ENCODE measurements at regions not wholly inside any gene's neighbourhood (a gene's known extent, or its start where the extent isn't known, plus 50 kb on each side); places are given as distances from the start of the nearest gene placed in this dataset.

DNA sequence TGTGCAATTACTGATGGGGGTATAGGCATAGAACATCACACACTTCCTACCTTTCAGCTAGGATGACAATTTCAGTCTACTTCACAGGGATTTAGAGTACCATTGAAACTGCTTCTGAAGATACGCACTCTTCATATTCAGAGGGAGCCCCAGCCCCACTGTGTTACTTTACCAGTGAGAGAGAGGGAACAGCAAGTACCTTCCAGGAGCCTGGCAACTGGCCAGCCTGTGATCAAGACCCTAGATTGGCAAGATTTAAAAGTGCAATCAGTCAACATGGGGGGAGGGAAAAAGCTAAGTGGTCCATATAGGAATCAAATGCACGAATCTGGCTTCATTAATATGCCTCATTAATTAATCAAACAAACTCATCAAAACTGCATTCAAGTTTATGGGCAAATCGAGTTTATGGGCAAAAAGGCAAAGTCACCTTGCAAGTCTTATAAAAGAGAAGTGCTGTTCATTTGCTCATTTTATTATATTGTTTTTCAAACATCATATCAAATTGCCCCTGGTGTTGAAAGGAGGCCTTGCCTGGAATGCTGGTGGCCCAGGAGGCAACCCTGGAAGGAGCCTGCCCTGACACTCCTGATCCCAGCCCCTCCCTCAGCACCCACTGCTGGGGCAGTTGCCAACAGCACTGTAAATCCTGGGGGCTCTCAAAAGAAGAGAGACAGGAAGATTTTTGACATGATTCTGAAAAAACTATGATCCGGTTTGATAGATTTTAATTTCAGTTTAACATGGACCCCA, 184.9 kb upstream of the DPT start:
- no peak for DNase-seq
- WGBS (ENCODE audit: insufficient coverage, low lambda C conversion rate) = 86% methylated on average over 1 of the region's 4 CpGs

DNA sequence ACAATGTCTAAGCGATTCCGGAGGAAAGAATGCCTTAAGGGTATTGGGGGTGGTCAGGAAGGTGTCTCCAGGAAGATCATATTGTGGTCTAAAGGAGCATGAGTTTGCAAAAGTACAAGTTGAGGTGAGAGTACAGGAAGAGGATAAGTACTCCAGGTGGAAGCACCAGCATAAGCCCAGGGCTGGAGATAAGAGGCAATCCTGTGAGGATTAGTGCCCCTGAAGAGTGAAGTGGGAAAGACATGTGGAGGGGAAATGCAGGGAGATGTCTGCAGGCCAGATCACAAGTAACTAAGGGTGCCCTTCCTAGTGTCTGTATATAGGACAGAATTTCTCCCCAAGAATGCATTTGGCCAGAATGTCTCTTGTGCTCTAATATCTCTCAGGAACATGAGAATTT, 188.3 kb upstream of the DPT start:
- WGBS (ENCODE audit: insufficient coverage, low lambda C conversion rate) = 100% methylated on average over 1 of the region's 2 CpGs
- no peak overlapping the region for H3K27ac ChIP-seq (ENCODE audit: low read length)
- no peaks in the 10 kb centered on the region for H3K9me3 ChIP-seq (ENCODE audit: control insufficient read depth, low read depth, low read length)
- no peak overlapping the region for H3K4me3 ChIP-seq (ENCODE audit: low read length)
- no peak for DNase-seq
- no peaks in the 10 kb centered on the region for H3K27me3 ChIP-seq (ENCODE audit: control insufficient read depth, insufficient read depth, low read length)
- H3K36me3 ChIP-seq (ENCODE audit: control insufficient read depth, insufficient read depth, low read length) = no peaks in the 10 kb centered on the region
- H3K4me1 ChIP-seq (ENCODE audit: control insufficient read depth, insufficient read depth, low read length) = no peaks in the 10 kb centered on the region

More for the DNA sequence above, 184.9 kb upstream of the DPT start:
- no peaks in the 10 kb centered on the region for H3K27me3 ChIP-seq (ENCODE audit: control insufficient read depth, insufficient read depth, low read length)
- H3K4me3 ChIP-seq (ENCODE audit: low read length) = no peak overlapping the region
- no peaks in the 10 kb centered on the region for H3K4me1 ChIP-seq (ENCODE audit: control insufficient read depth, insufficient read depth, low read length)
- H3K9me3 ChIP-seq (ENCODE audit: control insufficient read depth, low read depth, low read length) = no peaks in the 10 kb centered on the region
- no peak overlapping the region for H3K27ac ChIP-seq (ENCODE audit: low read length)
- no peaks in the 10 kb centered on the region for H3K36me3 ChIP-seq (ENCODE audit: control insufficient read depth, insufficient read depth, low read length)

DNA sequence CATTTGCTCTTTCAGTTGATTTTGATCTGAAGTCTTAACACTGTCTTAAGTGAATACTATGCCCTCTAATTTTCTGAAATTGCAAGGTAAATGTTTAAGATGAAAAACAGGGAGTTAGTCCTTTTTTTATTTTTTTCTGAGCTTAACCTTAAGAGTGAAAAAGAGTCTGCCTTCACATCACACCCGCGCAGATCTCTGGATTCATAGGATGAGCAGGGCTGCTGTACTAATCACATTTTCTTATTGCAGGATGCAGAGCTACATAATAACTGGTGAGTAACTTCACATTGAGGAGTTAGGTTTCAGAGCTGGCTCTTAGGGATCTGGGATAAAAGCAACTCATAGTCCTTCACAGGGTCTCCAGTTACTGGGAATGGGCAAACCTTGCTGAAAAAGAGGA, 188.7 kb upstream of the ATP1B1 start:
- WGBS (ENCODE audit: insufficient coverage, low lambda C conversion rate) = 100% methylated on average over 1 of the region's 2 CpGs
- no peaks in the 10 kb centered on the region for H3K36me3 ChIP-seq (ENCODE audit: control insufficient read depth, insufficient read depth, low read length)
- H3K9me3 ChIP-seq (ENCODE audit: control insufficient read depth, low read depth, low read length) = no peaks in the 10 kb centered on the region
- no peak overlapping the region for H3K4me3 ChIP-seq (ENCODE audit: low read length)
- no peaks in the 10 kb centered on the region for H3K4me1 ChIP-seq (ENCODE audit: control insufficient read depth, insufficient read depth, low read length)
- no peak overlapping the region for H3K27ac ChIP-seq (ENCODE audit: low read length)
- H3K27me3 ChIP-seq (ENCODE audit: control insufficient read depth, insufficient read depth, low read length) = no peaks in the 10 kb centered on the region
- no peak for DNase-seq

DNA sequence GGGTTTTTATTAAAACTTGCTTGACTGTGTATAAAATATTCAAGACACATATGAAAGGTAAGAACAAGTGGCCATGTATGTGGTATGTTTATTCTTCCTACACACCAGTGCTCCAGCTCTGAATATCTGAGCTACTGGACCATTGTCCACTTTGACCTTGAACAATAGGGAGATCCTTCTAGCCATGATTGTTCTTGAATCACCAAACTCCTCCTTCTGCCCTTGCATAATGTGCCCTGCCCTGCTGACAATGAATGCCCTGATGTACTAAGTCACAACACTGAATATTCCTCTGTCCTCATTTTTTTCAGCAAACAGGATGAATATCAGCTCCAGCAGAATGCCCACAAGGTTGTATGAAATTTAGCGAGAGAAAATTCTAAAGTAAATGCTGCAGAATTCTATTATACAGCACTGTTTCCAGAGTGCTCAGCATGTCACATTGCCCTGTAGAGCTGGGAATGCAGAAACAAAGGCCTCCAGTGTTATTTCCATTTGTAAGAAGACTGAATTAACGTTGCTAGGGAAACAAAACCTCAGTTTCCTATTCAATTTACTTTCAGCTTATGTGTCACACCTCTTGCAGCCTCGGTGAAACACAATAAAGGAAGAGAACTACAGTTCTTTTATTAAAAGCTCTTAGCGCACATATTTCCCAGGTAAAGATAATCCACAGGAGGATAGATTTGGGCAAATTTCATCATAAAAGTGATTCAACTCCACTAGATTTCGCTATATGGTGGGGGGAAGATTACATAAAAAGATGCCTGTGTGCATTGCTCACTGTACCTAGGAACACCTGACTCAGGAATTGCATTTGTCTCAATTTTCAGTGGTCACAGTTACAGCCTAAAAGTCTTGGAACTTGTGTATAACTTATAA, 187.4 kb upstream of the ATP1B1 start:
- Histone ChIP-seq H3K27me3 (ENCODE audit: control insufficient read depth, insufficient read depth, low read length) (no peaks in the 10 kb centered on the region), H3K36me3 (ENCODE audit: control insufficient read depth, insufficient read depth, low read length) (no peaks in the 10 kb centered on the region), H3K4me1 (ENCODE audit: control insufficient read depth, insufficient read depth, low read length) (no peaks in the 10 kb centered on the region), H3K9me3 (ENCODE audit: control insufficient read depth, low read depth, low read length) (no peaks in the 10 kb centered on the region), H3K4me3 (ENCODE audit: low read length) (no peak overlapping the region), H3K27ac (ENCODE audit: low read length) (no peak overlapping the region)
- WGBS (ENCODE audit: insufficient coverage, low lambda C conversion rate) = 100% methylated on average over 1 of the region's 5 CpGs
- DNase-seq = no peak

DNA sequence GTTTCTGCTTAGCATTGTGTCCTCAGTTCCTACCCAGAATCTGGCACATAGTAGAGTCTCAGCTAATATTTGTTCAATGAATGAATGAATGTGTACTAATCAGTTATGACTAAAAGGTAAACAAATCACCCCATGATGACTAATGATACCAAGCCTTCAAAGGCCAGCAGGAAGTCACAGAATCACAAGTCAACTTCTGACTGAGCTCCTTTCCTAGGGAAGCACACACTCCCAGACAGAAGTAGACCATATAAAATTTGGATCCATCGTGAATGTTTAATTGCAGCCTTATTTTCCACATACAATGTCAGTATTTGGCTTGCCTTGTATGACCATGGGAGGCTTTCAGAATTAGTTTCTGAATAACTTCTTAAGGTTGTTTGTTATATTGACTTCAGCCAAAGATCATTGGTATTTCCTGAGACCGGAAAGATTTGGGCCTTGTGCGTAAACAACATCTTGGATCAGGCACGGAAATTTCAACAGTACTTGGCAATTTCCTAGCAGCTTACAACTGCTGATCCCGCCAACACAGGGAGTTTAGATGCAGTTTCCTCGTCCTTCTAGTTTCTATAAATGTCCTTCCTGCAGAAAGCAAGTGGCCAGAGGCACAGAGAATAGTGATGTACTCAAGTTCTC, 185.9 kb upstream of the ATP1B1 start:
- no CpG with 5 or more reads among the region's 6 CpGs for WGBS (ENCODE audit: insufficient coverage, low lambda C conversion rate)
- no peaks in the 10 kb centered on the region for H3K36me3 ChIP-seq (ENCODE audit: control insufficient read depth, insufficient read depth, low read length)
- no peak for DNase-seq

DNA sequence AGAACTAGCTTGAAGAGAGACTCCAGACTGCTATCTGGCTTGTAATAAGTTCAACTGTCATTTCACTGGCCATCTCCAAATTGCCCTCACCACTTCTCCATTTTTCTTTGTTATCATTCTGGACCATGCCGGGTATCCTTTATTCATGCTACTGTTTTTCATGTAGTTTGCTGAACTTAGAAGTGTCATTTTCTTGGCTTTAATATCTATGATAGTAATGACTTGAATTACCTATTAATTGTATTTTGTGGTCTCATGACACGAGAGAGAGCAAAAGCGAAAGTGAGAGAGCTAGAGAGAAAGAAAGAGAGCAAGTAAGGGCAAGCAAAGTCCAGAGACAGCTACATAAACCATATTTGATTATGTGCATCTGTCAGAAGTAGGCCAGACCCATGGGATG, 184.9 kb upstream of the ATP1B1 start:
- no peaks in the 10 kb centered on the region for H3K9me3 ChIP-seq (ENCODE audit: control insufficient read depth, low read depth, low read length)
- peak in 1 of 2 donors; percentile 52 for DNase-seq
- H3K27me3 ChIP-seq (ENCODE audit: control insufficient read depth, insufficient read depth, low read length) = no peaks in the 10 kb centered on the region
- H3K36me3 ChIP-seq (ENCODE audit: control insufficient read depth, insufficient read depth, low read length) = no peaks in the 10 kb centered on the region
- H3K27ac ChIP-seq (ENCODE audit: low read length) = no peak overlapping the region
- no peak overlapping the region for H3K4me3 ChIP-seq (ENCODE audit: low read length)
- no CpG with 5 or more reads among the region's 3 CpGs for WGBS (ENCODE audit: insufficient coverage, low lambda C conversion rate)
- no peaks in the 10 kb centered on the region for H3K4me1 ChIP-seq (ENCODE audit: control insufficient read depth, insufficient read depth, low read length)

More for the DNA sequence above, 185.9 kb upstream of the ATP1B1 start:
- H3K9me3 ChIP-seq (ENCODE audit: control insufficient read depth, low read depth, low read length) = no peaks in the 10 kb centered on the region
- no peaks in the 10 kb centered on the region for H3K27me3 ChIP-seq (ENCODE audit: control insufficient read depth, insufficient read depth, low read length)
- H3K4me3 ChIP-seq (ENCODE audit: low read length) = no peak overlapping the region
- H3K4me1 ChIP-seq (ENCODE audit: control insufficient read depth, insufficient read depth, low read length) = no peaks in the 10 kb centered on the region
- H3K27ac ChIP-seq (ENCODE audit: low read length) = no peak overlapping the region

DNA sequence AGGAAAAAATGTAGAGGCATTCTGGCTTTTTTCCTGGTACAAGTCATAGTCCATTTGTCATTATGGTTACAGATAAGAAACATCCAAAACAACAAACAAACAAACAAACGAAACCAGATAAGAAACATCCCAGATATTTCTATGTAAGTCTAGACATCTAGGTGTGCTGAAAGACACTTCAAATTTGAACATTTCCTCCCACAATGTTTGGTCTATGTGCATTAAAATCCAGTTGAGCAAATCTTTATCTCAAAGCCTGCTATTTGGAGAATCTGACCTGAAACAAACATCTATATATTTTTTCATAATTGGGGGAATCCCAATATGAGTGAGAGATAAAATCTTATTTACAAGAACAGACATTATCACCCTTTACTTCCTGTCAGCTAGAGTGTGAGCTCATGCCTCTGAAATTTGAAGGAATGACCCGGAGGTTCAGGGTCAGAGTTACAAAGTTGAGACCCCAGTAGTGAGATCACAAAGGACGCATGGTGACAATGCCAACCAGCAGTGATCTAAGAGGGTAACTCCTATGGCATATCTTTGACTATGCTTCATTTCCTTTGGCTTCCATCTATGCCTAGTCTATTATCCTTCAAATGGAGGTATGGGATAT, 182.9 kb upstream of the ATP1B1 start:
- no CpG with 5 or more reads among the region's 3 CpGs for WGBS (ENCODE audit: insufficient coverage, low lambda C conversion rate)

DNA sequence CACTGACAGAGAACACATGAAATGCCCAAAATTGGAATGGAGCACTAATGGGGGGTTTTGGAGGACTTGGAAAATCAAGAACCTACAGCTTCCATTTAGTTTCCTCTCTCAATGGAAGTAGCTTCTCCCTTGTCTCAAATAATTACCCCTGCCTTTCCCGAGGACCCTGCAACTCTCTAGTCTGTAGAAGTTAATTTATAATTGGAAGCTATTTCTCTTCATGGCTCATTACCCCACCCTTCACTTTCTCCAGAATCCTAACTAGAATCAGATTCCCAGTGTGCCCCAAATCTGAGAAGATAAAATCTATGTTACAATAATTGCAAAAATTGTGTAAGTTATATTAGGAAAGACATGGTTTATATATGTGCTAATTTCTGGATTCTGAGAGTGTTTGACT, 181.5 kb upstream of the ATP1B1 start:
- DNase-seq = no peak
- WGBS (ENCODE audit: insufficient coverage, low lambda C conversion rate) = 60% methylated on average over 1 of the region's 1 CpG

More for the DNA sequence above, 182.9 kb upstream of the ATP1B1 start:
- no peak for DNase-seq
- Histone ChIP-seq H3K9me3 (ENCODE audit: control insufficient read depth, low read depth, low read length) (no peaks in the 10 kb centered on the region), H3K27ac (ENCODE audit: low read length) (no peak overlapping the region), H3K4me1 (ENCODE audit: control insufficient read depth, insufficient read depth, low read length) (no peaks in the 10 kb centered on the region), H3K36me3 (ENCODE audit: control insufficient read depth, insufficient read depth, low read length) (no peaks in the 10 kb centered on the region), H3K4me3 (ENCODE audit: low read length) (no peak overlapping the region), H3K27me3 (ENCODE audit: control insufficient read depth, insufficient read depth, low read length) (no peaks in the 10 kb centered on the region)

DNA sequence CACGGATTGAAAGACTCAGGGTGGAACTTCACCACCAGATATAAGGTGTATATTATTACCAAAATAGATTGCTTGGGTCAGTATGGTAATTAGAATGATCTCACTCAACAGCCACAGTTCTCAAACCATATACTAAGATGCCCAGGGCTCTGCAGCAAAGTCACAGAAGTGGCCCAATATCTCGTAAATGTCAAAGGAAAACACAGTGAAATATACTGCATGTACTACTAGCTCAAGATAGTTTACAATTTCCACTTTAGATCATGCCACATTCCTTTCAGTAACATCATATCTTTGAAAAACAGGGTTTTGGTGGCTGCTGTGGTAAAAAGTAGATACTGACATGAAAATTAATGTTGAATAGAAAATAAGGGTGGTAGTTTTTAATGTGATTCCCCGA, 180.3 kb upstream of the ATP1B1 start:
- H3K4me3 ChIP-seq (ENCODE audit: low read length) = no peak overlapping the region

More for the DNA sequence above, 181.5 kb upstream of the ATP1B1 start:
- no peak overlapping the region for H3K4me3 ChIP-seq (ENCODE audit: low read length)
- H3K27me3 ChIP-seq (ENCODE audit: control insufficient read depth, insufficient read depth, low read length) = no peaks in the 10 kb centered on the region
- H3K4me1 ChIP-seq (ENCODE audit: control insufficient read depth, insufficient read depth, low read length) = no peaks in the 10 kb centered on the region
- H3K9me3 ChIP-seq (ENCODE audit: control insufficient read depth, low read depth, low read length) = no peaks in the 10 kb centered on the region
- no peaks in the 10 kb centered on the region for H3K36me3 ChIP-seq (ENCODE audit: control insufficient read depth, insufficient read depth, low read length)
- no peak overlapping the region for H3K27ac ChIP-seq (ENCODE audit: low read length)

DNA sequence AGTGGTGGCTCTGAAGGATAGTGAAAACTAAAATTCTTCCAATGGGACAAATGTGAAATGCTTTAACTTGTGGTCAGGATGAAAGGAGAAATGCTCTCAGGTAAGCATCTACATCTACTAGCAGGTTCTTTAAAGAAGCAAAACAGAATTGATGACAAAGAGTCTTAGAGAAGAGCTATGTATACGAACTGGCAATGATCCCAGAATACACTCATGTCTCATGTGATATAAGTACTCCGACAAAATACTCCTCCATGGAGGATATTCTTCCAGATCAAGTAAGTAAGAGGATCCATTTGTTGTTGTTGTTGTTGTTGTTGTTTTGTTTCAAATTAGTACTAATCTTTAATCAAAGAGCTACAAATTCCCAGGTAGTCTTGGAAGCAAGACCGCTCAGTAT, 174.0 kb upstream of the ATP1B1 start:
- Histone ChIP-seq H3K36me3 (ENCODE audit: control insufficient read depth, insufficient read depth, low read length) (no peaks in the 10 kb centered on the region), H3K4me1 (ENCODE audit: control insufficient read depth, insufficient read depth, low read length) (no peaks in the 10 kb centered on the region), H3K9me3 (ENCODE audit: control insufficient read depth, low read depth, low read length) (no peaks in the 10 kb centered on the region), H3K27me3 (ENCODE audit: control insufficient read depth, insufficient read depth, low read length) (no peaks in the 10 kb centered on the region), H3K27ac (ENCODE audit: low read length) (no peak overlapping the region), H3K4me3 (ENCODE audit: low read length) (no peak overlapping the region)
- WGBS (ENCODE audit: insufficient coverage, low lambda C conversion rate) = 100% methylated on average over 1 of the region's 3 CpGs
- no peak for DNase-seq

More for the DNA sequence above, 180.3 kb upstream of the ATP1B1 start:
- WGBS (ENCODE audit: insufficient coverage, low lambda C conversion rate) = 100% methylated on average over 2 of the region's 3 CpGs
- H3K4me1 ChIP-seq (ENCODE audit: control insufficient read depth, insufficient read depth, low read length) = no peaks in the 10 kb centered on the region
- no peaks in the 10 kb centered on the region for H3K36me3 ChIP-seq (ENCODE audit: control insufficient read depth, insufficient read depth, low read length)
- no peak for DNase-seq
- H3K9me3 ChIP-seq (ENCODE audit: control insufficient read depth, low read depth, low read length) = no peaks in the 10 kb centered on the region
- H3K27ac ChIP-seq (ENCODE audit: low read length) = no peak overlapping the region
- no peaks in the 10 kb centered on the region for H3K27me3 ChIP-seq (ENCODE audit: control insufficient read depth, insufficient read depth, low read length)

All from large intestine (tissue), 3 donors.